SK-N-SH treated with all-trans-retinoic acid at 6 μM for 48 hours (cell line): ENCODE measurements at regions not wholly inside any gene's neighbourhood (a gene's known extent, or its start where the extent isn't known, plus 50 kb on each side); places are given as distances from the start of the nearest gene placed in this dataset.

Source experiments
- ATAC-seq: fragments of 200-7000 bp; cut with Tn5 transposase; 3 replicates; pipeline ENCODE4 v1.9.1; 2020; ENCODE audit warnings: mild to moderate bottlenecking, moderate library complexity
- ARNTL ChIP-seq: fragments of 450-650 bp; formaldehyde crosslinking; IDR thresholded peaks from 2 replicates; pipeline ENCODE4 v1.5.0; 2020; ENCODE audit warnings: low read depth, mild to moderate bottlenecking, moderate library complexity, borderline replicate concordance
- CSDC2 ChIP-seq: fragments of 250-450 bp; sonication (Bioruptor Pico); IDR thresholded peaks from 2 replicates; pipeline ENCODE4 v1.5.0; 2020; ENCODE audit warnings: mild to moderate bottlenecking, moderate library complexity
- ESRRG ChIP-seq: fragments of 250-450 bp; sonication (Bioruptor Pico); IDR thresholded peaks from 2 replicates; pipeline ENCODE4 v1.6.1; 2021; ENCODE audit warnings: mild to moderate bottlenecking
- GLIS3 ChIP-seq: fragments of 250-450 bp; sonication (Bioruptor Pico); IDR thresholded peaks from 2 replicates; pipeline ENCODE4 v1.5.0; 2020; ENCODE audit warnings: mild to moderate bottlenecking, moderate library complexity
- ISL1 ChIP-seq: fragments of 250-450 bp; sonication (Bioruptor Pico); IDR thresholded peaks from 2 replicates; pipeline ENCODE4 v2.1.2; 2022; ENCODE audit warnings: mild to moderate bottlenecking, moderate library complexity
- OSR1 ChIP-seq: fragments of 250-450 bp; sonication (Bioruptor Pico); IDR thresholded peaks from 2 replicates; pipeline ENCODE4 v1.8.0; 2022; ENCODE audit warnings: moderate library complexity, mild to moderate bottlenecking, inconsistent platforms
- PPARA ChIP-seq: fragments of 250-450 bp; sonication (Bioruptor Pico); IDR thresholded peaks from 2 replicates; pipeline ENCODE4 v1.5.0; 2020; ENCODE audit warnings: mild to moderate bottlenecking, borderline replicate concordance
- RARB ChIP-seq: fragments of 250-450 bp; sonication (Bioruptor Pico); IDR thresholded peaks from 2 replicates; pipeline ENCODE4 v1.8.0; 2021; ENCODE audit warnings: mild to moderate bottlenecking, moderate library complexity
- SNAI2 ChIP-seq: fragments of 250-450 bp; sonication (Bioruptor Pico); IDR thresholded peaks from 2 replicates; pipeline ENCODE4 v1.5.0; 2020; ENCODE audit warnings: mild to moderate bottlenecking, moderate library complexity
- TCF4 ChIP-seq: fragments of 250-450 bp; sonication (Bioruptor Pico); IDR thresholded peaks from 2 replicates; pipeline ENCODE4 v1.8.0; 2021; ENCODE audit warnings: mild to moderate bottlenecking, moderate library complexity, borderline replicate concordance
- TSHZ2 ChIP-seq: fragments of 250-450 bp; sonication (Bioruptor Pico); IDR thresholded peaks from 2 replicates; pipeline ENCODE4 v1.5.0; 2020; ENCODE audit warnings: mild to moderate bottlenecking, moderate library complexity
- ZC3H10 ChIP-seq: fragments of 250-450 bp; sonication (Bioruptor Pico); IDR thresholded peaks from 2 replicates; pipeline ENCODE4 v1.5.1; 2021; ENCODE audit warnings: mild to moderate bottlenecking, moderate library complexity
- ZNF565 ChIP-seq: fragments of 450-650 bp; formaldehyde crosslinking; conservative IDR thresholded peaks from 2 replicates; pipeline ENCODE4 v1.5.0; 2020; ENCODE audit warnings: low read depth, mild to moderate bottlenecking, moderate library complexity
- ZNF70 ChIP-seq: fragments of 450-650 bp; formaldehyde crosslinking; IDR thresholded peaks from 2 replicates; pipeline ENCODE4 v1.5.0; 2020; ENCODE audit warnings: mild to moderate bottlenecking, moderate library complexity
- ZNF8 ChIP-seq: fragments of 450-650 bp; formaldehyde crosslinking; IDR thresholded peaks from 2 replicates; pipeline ENCODE4 v1.5.0; 2020; ENCODE audit warnings: mild to moderate bottlenecking, moderate library complexity
- TF ChIP-seq, protein P1 (sequence below): fragments of 250-450 bp; sonication (Bioruptor Pico); IDR thresholded peaks from 2 replicates; pipeline ENCODE4 v1.8.0; 2020; ENCODE audit warnings: mild to moderate bottlenecking, moderate library complexity, borderline replicate concordance
- TF ChIP-seq, protein P2 (sequence below): fragments of 250-450 bp; sonication (Bioruptor Pico); IDR thresholded peaks from 2 replicates; pipeline ENCODE4 v1.5.1; 2020; ENCODE audit warnings: low read depth, mild to moderate bottlenecking, moderate library complexity
- TF ChIP-seq, protein P3 (sequence below): fragments of 250-450 bp; sonication (Bioruptor Pico); IDR thresholded peaks from 2 replicates; pipeline ENCODE4 v1.8.0; 2021; ENCODE audit warnings: low read depth, mild to moderate bottlenecking, moderate library complexity, borderline replicate concordance

- TF ChIP-seq TSHZ2 (CRISPR knock-in tag), result no peak
- ATAC-seq, result no peak
Observed at GRCh38 chr2:22887426-22887825, 497.6 kb upstream of the KLHL29 start.

GRCh38 chr2:22887845-22888244, 497.1 kb upstream of the KLHL29 start:
- no peak for ATAC-seq
- TF ChIP-seq PPARA (CRISPR knock-in tag), result no peak
- TF ChIP-seq TSHZ2 (CRISPR knock-in tag), result no peak
- TF ChIP-seq ISL1 (CRISPR knock-in tag), result no peak
- no peak for TF ChIP-seq CSDC2 (CRISPR knock-in tag)
- no peak for TF ChIP-seq ZNF565 (CRISPR knock-in tag)
- TF ChIP-seq, protein P1, sequence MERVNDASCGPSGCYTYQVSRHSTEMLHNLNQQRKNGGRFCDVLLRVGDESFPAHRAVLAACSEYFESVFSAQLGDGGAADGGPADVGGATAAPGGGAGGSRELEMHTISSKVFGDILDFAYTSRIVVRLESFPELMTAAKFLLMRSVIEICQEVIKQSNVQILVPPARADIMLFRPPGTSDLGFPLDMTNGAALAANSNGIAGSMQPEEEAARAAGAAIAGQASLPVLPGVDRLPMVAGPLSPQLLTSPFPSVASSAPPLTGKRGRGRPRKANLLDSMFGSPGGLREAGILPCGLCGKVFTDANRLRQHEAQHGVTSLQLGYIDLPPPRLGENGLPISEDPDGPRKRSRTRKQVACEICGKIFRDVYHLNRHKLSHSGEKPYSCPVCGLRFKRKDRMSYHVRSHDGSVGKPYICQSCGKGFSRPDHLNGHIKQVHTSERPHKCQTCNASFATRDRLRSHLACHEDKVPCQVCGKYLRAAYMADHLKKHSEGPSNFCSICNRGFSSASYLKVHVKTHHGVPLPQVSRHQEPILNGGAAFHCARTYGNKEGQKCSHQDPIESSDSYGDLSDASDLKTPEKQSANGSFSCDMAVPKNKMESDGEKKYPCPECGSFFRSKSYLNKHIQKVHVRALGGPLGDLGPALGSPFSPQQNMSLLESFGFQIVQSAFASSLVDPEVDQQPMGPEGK (CRISPR knock-in tag), result no peak
- no peak for TF ChIP-seq ZNF70
- TF ChIP-seq RARB (CRISPR knock-in tag), result no peak
- no peak for TF ChIP-seq ESRRG (CRISPR knock-in tag)
- TF ChIP-seq OSR1 (CRISPR knock-in tag), result no peak
- no peak for TF ChIP-seq ZC3H10 (CRISPR knock-in tag)
- TF ChIP-seq SNAI2 (CRISPR knock-in tag), result no peak

DNA sequence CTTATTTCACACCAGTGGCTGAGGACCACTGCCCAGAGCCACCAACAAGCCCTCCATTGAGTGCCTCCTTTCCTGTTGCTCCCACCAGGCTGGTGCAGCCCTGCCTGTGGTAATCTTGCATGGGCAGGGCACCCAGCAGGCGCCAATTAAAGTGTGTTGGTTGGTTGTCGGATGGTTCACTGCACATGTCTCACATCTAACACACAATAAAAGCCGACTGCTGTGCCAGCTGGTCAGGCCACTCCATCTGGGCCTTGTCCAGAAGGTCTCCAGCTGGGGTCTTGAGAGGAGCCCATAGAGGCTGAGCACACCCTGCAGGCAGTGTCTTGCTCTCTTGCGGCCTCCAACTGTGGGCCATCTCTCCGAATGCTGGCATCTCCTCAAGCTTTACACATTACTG, 494.8 kb upstream of the KLHL29 start:
- no peak for ATAC-seq
- TF ChIP-seq OSR1 (CRISPR knock-in tag) (no peak), TCF4 (CRISPR knock-in tag) (no peak), ARNTL (CRISPR knock-in tag) (no peak)
- TF ChIP-seq, protein P2, sequence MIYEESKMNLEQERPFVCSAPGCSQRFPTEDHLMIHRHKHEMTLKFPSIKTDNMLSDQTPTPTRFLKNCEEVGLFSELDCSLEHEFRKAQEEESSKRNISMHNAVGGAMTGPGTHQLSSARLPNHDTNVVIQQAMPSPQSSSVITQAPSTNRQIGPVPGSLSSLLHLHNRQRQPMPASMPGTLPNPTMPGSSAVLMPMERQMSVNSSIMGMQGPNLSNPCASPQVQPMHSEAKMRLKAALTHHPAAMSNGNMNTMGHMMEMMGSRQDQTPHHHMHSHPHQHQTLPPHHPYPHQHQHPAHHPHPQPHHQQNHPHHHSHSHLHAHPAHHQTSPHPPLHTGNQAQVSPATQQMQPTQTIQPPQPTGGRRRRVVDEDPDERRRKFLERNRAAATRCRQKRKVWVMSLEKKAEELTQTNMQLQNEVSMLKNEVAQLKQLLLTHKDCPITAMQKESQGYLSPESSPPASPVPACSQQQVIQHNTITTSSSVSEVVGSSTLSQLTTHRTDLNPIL (CRISPR knock-in tag), result no peak

DNA sequence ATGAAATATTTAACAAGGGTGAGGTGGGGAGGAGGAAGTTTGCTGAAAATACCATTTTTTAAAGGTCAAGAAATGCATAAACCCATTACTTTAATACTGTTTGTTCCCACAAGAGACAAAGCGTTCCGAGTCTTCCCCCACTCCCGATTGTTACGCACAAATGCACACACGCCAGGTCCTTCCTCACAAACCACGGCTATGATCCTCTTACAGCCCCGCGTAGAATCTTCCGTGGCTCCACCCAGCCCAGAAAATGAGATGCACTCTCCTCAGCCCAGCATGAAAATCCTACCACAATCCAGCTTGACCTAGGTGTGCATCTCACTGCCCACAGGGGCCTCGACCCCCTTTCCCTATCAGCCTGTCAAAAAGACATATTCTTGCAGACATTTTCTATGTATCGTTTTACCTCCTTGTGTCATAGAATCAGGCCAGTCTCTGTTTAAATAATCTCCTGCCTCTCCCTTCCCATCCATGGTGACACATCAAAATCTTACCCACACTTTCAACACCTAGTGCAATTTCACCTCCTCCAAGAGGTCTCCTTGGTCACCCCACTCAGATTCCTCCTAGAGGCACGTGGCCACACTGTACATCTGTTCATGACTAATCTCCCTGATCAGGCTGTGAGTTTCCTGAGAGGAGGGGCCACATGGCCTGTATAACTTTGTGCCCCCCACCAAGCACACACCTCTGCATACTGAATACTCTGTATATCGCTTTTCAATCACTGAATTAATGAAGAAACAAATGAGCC, 491.0 kb upstream of the KLHL29 start:
- TF ChIP-seq GLIS3 (CRISPR knock-in tag) (no peak), ARNTL (CRISPR knock-in tag) (no peak), ZNF8 (no peak)
- TF ChIP-seq, protein P3, sequence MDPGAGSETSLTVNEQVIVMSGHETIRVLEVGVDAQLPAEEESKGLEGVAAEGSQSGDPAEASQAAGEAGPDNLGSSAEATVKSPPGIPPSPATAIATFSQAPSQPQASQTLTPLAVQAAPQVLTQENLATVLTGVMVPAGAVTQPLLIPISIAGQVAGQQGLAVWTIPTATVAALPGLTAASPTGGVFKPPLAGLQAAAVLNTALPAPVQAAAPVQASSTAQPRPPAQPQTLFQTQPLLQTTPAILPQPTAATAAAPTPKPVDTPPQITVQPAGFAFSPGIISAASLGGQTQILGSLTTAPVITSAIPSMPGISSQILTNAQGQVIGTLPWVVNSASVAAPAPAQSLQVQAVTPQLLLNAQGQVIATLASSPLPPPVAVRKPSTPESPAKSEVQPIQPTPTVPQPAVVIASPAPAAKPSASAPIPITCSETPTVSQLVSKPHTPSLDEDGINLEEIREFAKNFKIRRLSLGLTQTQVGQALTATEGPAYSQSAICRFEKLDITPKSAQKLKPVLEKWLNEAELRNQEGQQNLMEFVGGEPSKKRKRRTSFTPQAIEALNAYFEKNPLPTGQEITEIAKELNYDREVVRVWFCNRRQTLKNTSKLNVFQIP, result no peak
- no peak for ATAC-seq
